Uterus (tissue), 3 donors: ENCODE measurements at regions not wholly inside any gene's neighbourhood (a gene's known extent, or its start where the extent isn't known, plus 50 kb on each side); places are given as distances from the start of the nearest gene placed in this dataset.

Experiments used
- DNase-seq, 2 donors: peaks; one replicate each; pipeline ENCODE4 v3.0.0-alpha.2; 2019 to 2020
- H3K27ac ChIP-seq, 2 donors: fragments of 200-600 bp; sonication (generic); 1 replicate in 1 of 2; 2 replicates in 1 of 2; pipeline ENCODE4 v1.5.1; 2016 to 2018
- H3K27me3 ChIP-seq, 2 donors: fragments of 200-600 bp; sonication (generic); one replicate each; pipeline ENCODE4 v1.5.1; 2018 to 2019; ENCODE audit warnings: control low read depth in 1 of 2
- H3K36me3 ChIP-seq, 2 donors: fragments of 200-600 bp; sonication (generic); one replicate each; pipeline ENCODE4 v1.5.1; 2019; ENCODE audit warnings: control low read depth in 1 of 2
- H3K4me1 ChIP-seq, 2 donors: fragments of 200-600 bp; sonication (generic); one replicate each; pipeline ENCODE4 v1.5.1; 2018 to 2019; ENCODE audit warnings: control low read depth in 1 of 2
- H3K4me3 ChIP-seq, 2 donors: fragments of 200-600 bp; sonication (generic); 1 replicate in 1 of 2; 2 replicates in 1 of 2; pipeline ENCODE4 v1.5.1; 2018 to 2019; ENCODE audit warnings: mild to moderate bottlenecking in 1 of 2
- H3K9me3 ChIP-seq, 2 donors: fragments of 200-600 bp; sonication (generic); one replicate each; pipeline ENCODE4 v1.5.1; 2019; ENCODE audit warnings: control low read depth in 1 of 2
- CTCF ChIP-seq, 4 experiments: fragments of 200-600 bp in 2 of 4; fragments of 450-650 bp in 2 of 4; sonication (generic) in 2 of 4; IDR thresholded peaks; one replicate each; pipeline ENCODE4 v1.5.1; 2016 to 2019; ENCODE audit warnings: antibody characterized with exemption in 4 of 4, mild to moderate bottlenecking in 2 of 4, moderate library complexity in 1 of 4
- POLR2A ChIP-seq, 2 donors: fragments of 450-650 bp; IDR thresholded peaks; one replicate each; pipeline ENCODE4 v1.6.1; 2016; ENCODE audit warnings: antibody characterized with exemption in 2 of 2, mild to moderate bottlenecking in 1 of 2, moderate library complexity in 1 of 2
- intact Hi-C: fragments of 100-400 bp; cut with DNase I; formaldehyde crosslinking; loops from one replicate; pipeline ENCODE4 v1.15.1; 2023; ENCODE audit warnings: low total_unique reads
- donor health status: DM: yes; HTN: yes; CAD: no.

GRCh38 chr3:30516238-30516637 lies 90.2 kb upstream of the TGFBR2 start:
- Histone ChIP-seq H3K4me3 (no peak overlapping the region), H3K9me3 (no peaks in the 10 kb centered on the region), H3K36me3 (no peaks in the 10 kb centered on the region), H3K27me3 (no peaks in the 10 kb centered on the region), H3K4me1 (no peaks in the 10 kb centered on the region), H3K27ac (peak overlapping the region in 1 of 2 donors; percentile 7)
- no peak for TF ChIP-seq CTCF (IDR thresholded peaks at IDR 0.05)
- no peak for TF ChIP-seq POLR2A (IDR thresholded peaks at IDR 0.05)
- DNase-seq: no peak
- intact Hi-C loops: no loop called here

GRCh38 chr3:30518181-30518864 lies 88.1 kb upstream of the TGFBR2 start:
- intact Hi-C loops: no loop called here
- H3K4me1 ChIP-seq: no peaks in the 10 kb centered on the region
- TF ChIP-seq POLR2A (IDR thresholded peaks at IDR 0.05): no peak
- TF ChIP-seq CTCF (IDR thresholded peaks at IDR 0.05): peak in 1 of 4 experiments; percentile 39

DNA sequence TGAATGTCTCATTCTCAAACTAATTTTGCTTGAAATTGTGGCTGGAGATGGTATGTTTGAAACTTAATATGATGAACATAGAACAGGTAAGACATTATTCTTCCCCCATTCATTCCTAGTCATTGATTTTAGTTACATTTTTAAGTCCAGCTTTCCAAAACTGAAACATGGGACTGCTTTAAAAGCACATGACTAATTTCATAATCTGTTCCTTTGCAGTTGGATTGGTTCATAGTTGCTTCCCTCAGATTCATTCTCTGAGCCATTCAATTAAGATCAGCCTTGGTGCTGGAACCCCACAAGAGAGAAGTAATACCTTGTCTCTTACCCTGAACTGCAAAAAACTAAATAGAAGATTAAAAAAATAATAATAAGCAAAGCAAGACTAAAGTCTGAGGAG lies 87.5 kb upstream of the TGFBR2 start:
- no peaks in the 10 kb centered on the region for H3K9me3 ChIP-seq
- DNase-seq: no peak
- intact Hi-C loops: no loop called here
- no peak overlapping the region for H3K4me3 ChIP-seq
- H3K27me3 ChIP-seq: no peaks in the 10 kb centered on the region
- peak overlapping the region; percentile 66 to 78 for H3K27ac ChIP-seq
- H3K4me1 ChIP-seq: no peaks in the 10 kb centered on the region
- no peaks in the 10 kb centered on the region for H3K36me3 ChIP-seq
- TF ChIP-seq CTCF (IDR thresholded peaks at IDR 0.05) (no peak), POLR2A (IDR thresholded peaks at IDR 0.05) (no peak)

More at GRCh38 chr3:30518181-30518864, 88.1 kb upstream of the TGFBR2 start:
- Histone ChIP-seq H3K27me3 (no peaks in the 10 kb centered on the region), H3K9me3 (no peaks in the 10 kb centered on the region), H3K27ac (peak overlapping the region; percentile 66 to 78), H3K36me3 (no peaks in the 10 kb centered on the region), H3K4me3 (no peak overlapping the region)
- DNase-seq: peak; percentile 39 to 75

DNA sequence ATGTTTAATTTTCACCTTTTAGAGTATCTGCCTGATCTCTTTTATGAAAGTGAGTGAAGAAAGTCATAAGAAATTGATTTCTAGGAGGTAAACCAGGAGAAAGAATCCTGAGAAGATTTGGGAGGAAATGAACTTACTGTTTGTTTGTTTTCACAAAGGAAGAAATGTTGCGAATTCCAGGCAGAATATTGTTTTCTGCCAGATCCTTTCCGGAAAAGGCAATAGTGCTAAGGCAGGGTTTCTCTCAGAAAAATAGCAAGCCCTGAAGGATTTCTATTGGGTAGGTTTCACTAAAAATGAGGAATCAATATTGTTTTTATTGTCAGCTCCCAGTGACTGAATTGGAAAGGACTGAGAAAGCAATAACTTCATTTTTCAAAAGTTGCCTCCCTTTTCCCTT lies 85.7 kb upstream of the TGFBR2 start:
- Histone ChIP-seq H3K27ac (peak overlapping the region; percentile 66 to 78), H3K36me3 (no peaks in the 10 kb centered on the region), H3K27me3 (no peaks in the 10 kb centered on the region), H3K9me3 (no peaks in the 10 kb centered on the region), H3K4me3 (no peak overlapping the region), H3K4me1 (no peaks in the 10 kb centered on the region)
- no peak for TF ChIP-seq POLR2A (IDR thresholded peaks at IDR 0.05)
- TF ChIP-seq CTCF (IDR thresholded peaks at IDR 0.05): no peak
- no peak for DNase-seq
- intact Hi-C loops: no loop called here

DNA sequence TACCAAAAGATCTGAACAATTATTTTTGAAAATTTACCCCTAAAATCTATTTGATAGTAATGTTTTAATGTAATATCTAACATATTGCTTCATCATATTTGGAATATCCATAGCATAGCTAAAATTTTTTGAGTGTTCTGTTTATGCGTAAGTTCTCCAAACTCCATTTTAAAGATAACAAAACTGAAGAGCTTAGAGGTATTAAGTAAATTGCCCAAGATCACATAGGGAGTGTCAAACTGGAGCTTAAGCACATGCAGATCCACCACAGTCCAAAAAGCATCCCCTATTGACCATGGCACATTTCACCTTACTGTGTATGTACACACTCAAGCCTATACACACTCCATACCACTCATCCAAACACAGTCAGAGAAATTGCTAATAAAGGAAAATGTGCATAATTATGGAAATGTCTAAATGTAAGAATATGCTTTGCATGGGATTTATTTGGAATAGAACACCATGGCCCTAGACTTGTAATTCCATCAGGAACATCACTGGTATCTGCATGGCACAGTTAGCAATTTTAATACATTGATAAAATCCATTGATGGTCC lies 85.2 kb upstream of the TGFBR2 start:
- Histone ChIP-seq H3K36me3 (no peaks in the 10 kb centered on the region), H3K4me3 (no peak overlapping the region), H3K4me1 (no peaks in the 10 kb centered on the region), H3K27me3 (no peaks in the 10 kb centered on the region), H3K9me3 (no peaks in the 10 kb centered on the region), H3K27ac (peak overlapping the region; percentile 66 to 78)
- intact Hi-C loops: no loop called here
- DNase-seq: no peak
- no peak for TF ChIP-seq POLR2A (IDR thresholded peaks at IDR 0.05)
- no peak for TF ChIP-seq CTCF (IDR thresholded peaks at IDR 0.05)
